Sigmoid colon (tissue), 6 donors: ENCODE measurements at regions not wholly inside any gene's neighbourhood (a gene's known extent, or its start where the extent isn't known, plus 50 kb on each side); places are given as distances from the start of the nearest gene placed in this dataset.

ENCODE experiments used
- DNase-seq: peaks from one replicate; pipeline ENCODE4 v3.0.0-alpha.2; 2019
- H3K27ac ChIP-seq, 4 donors: fragments of 200-600 bp; sonication (generic); one replicate each; pipeline ENCODE4 v1.5.1; 2016 to 2019; ENCODE audit warnings: mild to moderate bottlenecking in 1 of 4
- H3K27me3 ChIP-seq, 3 donors: fragments of 200-600 bp; sonication (generic); one replicate each; pipeline ENCODE4 v1.5.1; 2019; ENCODE audit warnings: mild to moderate bottlenecking in 1 of 3
- H3K36me3 ChIP-seq, 4 donors: fragments of 200-600 bp; sonication (generic); one replicate each; pipeline ENCODE4 v1.5.1; 2016 to 2019
- H3K4me1 ChIP-seq, 4 donors: fragments of 200-600 bp; sonication (generic); one replicate each; pipeline ENCODE4 v1.5.1; 2017 to 2019
- H3K4me3 ChIP-seq, 4 donors: fragments of 200-600 bp; sonication (generic); one replicate each; pipeline ENCODE4 v1.5.1; 2017 to 2019; ENCODE audit warnings: mild to moderate bottlenecking in 2 of 4, moderate library complexity in 1 of 4
- H3K9me3 ChIP-seq, 4 donors: fragments of 200-600 bp in 3 of 4; sonication (generic) in 3 of 4; one replicate each; pipeline versions ENCODE4 v1.5.1 to v1.6.1; 2013 to 2019
- CTCF ChIP-seq, 4 experiments: fragments of 450-650 bp in 3 of 4; fragments of 200-600 bp in 1 of 4; IDR thresholded peaks; one replicate each; pipeline ENCODE4 v1.5.1; 2016 to 2019; ENCODE audit warnings: antibody characterized with exemption in 4 of 4, mild to moderate bottlenecking in 3 of 4, moderate library complexity in 2 of 4
- EP300 ChIP-seq, 4 donors: sonication (generic); formaldehyde crosslinking; IDR thresholded peaks; one replicate each; pipeline ENCODE4 v1.6.1; 2017; ENCODE audit warnings: antibody characterized with exemption in 4 of 4
- POLR2A ChIP-seq, 2 donors: fragments of 450-650 bp; IDR thresholded peaks; one replicate each; pipeline ENCODE4 v1.6.1; 2016; ENCODE audit warnings: antibody characterized with exemption in 2 of 2, mild to moderate bottlenecking in 2 of 2, moderate library complexity in 2 of 2
- POLR2AphosphoS5 ChIP-seq, 4 donors: sonication (generic); formaldehyde crosslinking; IDR thresholded peaks; one replicate each; pipeline ENCODE4 v1.6.1; 2017; ENCODE audit warnings: antibody characterized with exemption in 4 of 4
- WGBS, 2 donors: extraction: QIAGEN DNeasy Blood & Tissue Kit; methylation state at CpG; one replicate each; pipeline ENCODE4 v1.1.7; 2013; 5-methylcytosine and 5-hydroxymethylcytosine counted together
- intact Hi-C: fragments of 100-400 bp; cut with DNase I; formaldehyde crosslinking; loops from one replicate; pipeline ENCODE4 v1.15.1; 2023
- donor health status: healthy with polysubstance abuse.
- donor health status: healthy.

- WGBS, 2 donors: 68 to 79% methylated on average over 4 of the region's 4 CpGs
- intact Hi-C loops: no loop called here
- no peak overlapping the region for H3K27ac ChIP-seq
Measured at GRCh38 chr3:194817592-194817930, 131.9 kb downstream of the FAM43A start.

GRCh38 chr3:194817936-194818335 lies 132.3 kb downstream of the FAM43A start:
- Histone ChIP-seq H3K4me1 (no peaks in the 10 kb centered on the region), H3K9me3 (no peaks in the 10 kb centered on the region), H3K36me3 (no peaks in the 10 kb centered on the region), H3K27me3 (no peaks in the 10 kb centered on the region), H3K27ac (no peak overlapping the region), H3K4me3 (no peak overlapping the region)
- TF ChIP-seq EP300 (IDR thresholded peaks at IDR 0.05) (no peak), CTCF (IDR thresholded peaks at IDR 0.05) (no peak), POLR2AphosphoS5 (IDR thresholded peaks at IDR 0.05) (no peak), POLR2A (IDR thresholded peaks at IDR 0.05) (no peak)
- 85% methylated on average over 6 of the region's 6 CpGs for WGBS, 2 donors
- intact Hi-C loops: no loop called here
- DNase-seq: no peak

More at GRCh38 chr3:194817592-194817930, 131.9 kb downstream of the FAM43A start:
- H3K27me3 ChIP-seq: no peaks in the 10 kb centered on the region
- H3K36me3 ChIP-seq: no peaks in the 10 kb centered on the region
- no peaks in the 10 kb centered on the region for H3K9me3 ChIP-seq
- DNase-seq: no peak
- TF ChIP-seq CTCF (IDR thresholded peaks at IDR 0.05) (no peak), EP300 (IDR thresholded peaks at IDR 0.05) (no peak), POLR2AphosphoS5 (IDR thresholded peaks at IDR 0.05) (no peak), POLR2A (IDR thresholded peaks at IDR 0.05) (no peak)
- H3K4me1 ChIP-seq: no peaks in the 10 kb centered on the region
- no peak overlapping the region for H3K4me3 ChIP-seq

GRCh38 chr3:194824100-194824499 lies 138.4 kb downstream of the FAM43A start:
- TF ChIP-seq POLR2A (IDR thresholded peaks at IDR 0.05): no peak
- Histone ChIP-seq H3K4me3 (no peak overlapping the region), H3K9me3 (no peaks in the 10 kb centered on the region), H3K27me3 (no peaks in the 10 kb centered on the region), H3K4me1 (no peaks in the 10 kb centered on the region), H3K36me3 (no peaks in the 10 kb centered on the region), H3K27ac (no peak overlapping the region)
- 69 to 73% methylated on average over 4 of the region's 4 CpGs for WGBS, 2 donors
- DNase-seq: no peak
- intact Hi-C loops: no loop called here

GRCh38 chr3:194824701-194825111 lies 139.0 kb downstream of the FAM43A start:
- Histone ChIP-seq H3K4me3 (no peak overlapping the region), H3K27ac (no peak overlapping the region), H3K4me1 (no peaks in the 10 kb centered on the region), H3K36me3 (no peaks in the 10 kb centered on the region), H3K27me3 (no peaks in the 10 kb centered on the region), H3K9me3 (no peaks in the 10 kb centered on the region)
- no peak for TF ChIP-seq POLR2A (IDR thresholded peaks at IDR 0.05)
- no peak for TF ChIP-seq CTCF (IDR thresholded peaks at IDR 0.05)
- TF ChIP-seq EP300 (IDR thresholded peaks at IDR 0.05): no peak
- no peak for TF ChIP-seq POLR2AphosphoS5 (IDR thresholded peaks at IDR 0.05)
- no peak for DNase-seq
- intact Hi-C loops: no loop called here
- WGBS, 2 donors: 86 to 94% methylated on average over 15 of the region's 15 CpGs

- 32 to 74% methylated on average over 6 of the region's 6 CpGs for WGBS, 2 donors
- TF ChIP-seq POLR2AphosphoS5 (IDR thresholded peaks at IDR 0.05) (no peak), CTCF (IDR thresholded peaks at IDR 0.05) (no peak), POLR2A (IDR thresholded peaks at IDR 0.05) (no peak), EP300 (IDR thresholded peaks at IDR 0.05) (no peak)
- H3K4me3 ChIP-seq: no peak overlapping the region
- no peak overlapping the region for H3K27ac ChIP-seq
- H3K27me3 ChIP-seq: no peaks in the 10 kb centered on the region
- no peaks in the 10 kb centered on the region for H3K36me3 ChIP-seq
- intact Hi-C loops: no loop called here
- no peak for DNase-seq
- H3K9me3 ChIP-seq: no peaks in the 10 kb centered on the region
- H3K4me1 ChIP-seq: no peaks in the 10 kb centered on the region
Measured at GRCh38 chr3:194826594-194826993, 140.9 kb downstream of the FAM43A start.
